HAP-1 (cell line): ENCODE measurements at regions not wholly inside any gene's neighbourhood (a gene's known extent, or its start where the extent isn't known, plus 50 kb on each side); places are given as distances from the start of the nearest gene placed in this dataset.

Experiments used
- DNase-seq, 2 experiments: peaks; one replicate each; pipeline ENCODE4 v3.0.0-alpha.2; 2016 to 2020; ENCODE audit warnings: low spot score in 2 of 2
- H3K27me3 ChIP-seq: fragments of 250-450 bp; sonication (Bioruptor Pico); 2 replicates; pipeline ENCODE4 v1.5.1; 2020; ENCODE audit warnings: low read depth, mild to moderate bottlenecking, moderate library complexity
- H3K36me3 ChIP-seq: fragments of 250-450 bp; sonication (Bioruptor Pico); replicated peaks from 2 replicates; pipeline ENCODE4 v1.5.1; 2020; ENCODE audit warnings: mild to moderate bottlenecking
- H3K4me1 ChIP-seq: fragments of 250-450 bp; sonication (Bioruptor Pico); 2 replicates; pipeline ENCODE4 v1.5.1; 2020; ENCODE audit warnings: mild to moderate bottlenecking
- H3K4me3 ChIP-seq: fragments of 250-450 bp; sonication (Bioruptor Pico); 2 replicates; pipeline ENCODE4 v1.5.1; 2020; ENCODE audit warnings: mild to moderate bottlenecking, moderate library complexity
- H3K9me3 ChIP-seq: fragments of 250-450 bp; sonication (Bioruptor Pico); 2 replicates; pipeline ENCODE4 v1.5.1; 2020; ENCODE audit warnings: mild to moderate bottlenecking, moderate library complexity
- in situ Hi-C: fragments of 300-500 bp; cut with MboI; formaldehyde crosslinking; loops from 3 replicates; pipeline ENCODE4 v1.14.3; 2020; ENCODE audit warnings: low sequenced_read_pairs, inconsistent platforms, mixed read lengths

DNA sequence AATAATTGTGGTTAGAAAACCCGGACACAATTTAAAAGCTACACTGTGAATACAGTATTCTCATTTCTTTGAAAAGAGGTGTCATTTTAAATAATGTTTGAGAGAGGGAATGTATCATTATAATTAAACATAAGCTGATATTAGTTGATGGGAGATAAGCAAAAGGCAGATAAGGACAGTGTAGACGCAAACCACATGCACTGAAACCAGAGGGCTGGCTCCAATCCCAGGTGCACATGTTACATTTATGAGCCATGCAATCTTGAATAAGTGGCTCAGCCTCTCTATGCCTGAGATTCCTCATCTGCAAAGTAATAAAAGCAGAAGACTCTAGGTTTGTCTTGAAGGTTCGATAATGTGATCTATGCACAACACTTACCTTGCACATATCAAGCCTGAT is 238.7 kb downstream of the EFNB2 start:
- no peak for DNase-seq
- Histone ChIP-seq H3K9me3 (no peaks in the 10 kb centered on the region), H3K4me3 (no peak overlapping the region), H3K4me1 (no peaks in the 10 kb centered on the region), H3K36me3 (no peaks in the 10 kb centered on the region), H3K27me3 (0 out of 2 replicates have a peak, but pooled peaks cover 2% of the 10 kb centered on the region)
- in situ Hi-C loops, result no loop called here

DNA sequence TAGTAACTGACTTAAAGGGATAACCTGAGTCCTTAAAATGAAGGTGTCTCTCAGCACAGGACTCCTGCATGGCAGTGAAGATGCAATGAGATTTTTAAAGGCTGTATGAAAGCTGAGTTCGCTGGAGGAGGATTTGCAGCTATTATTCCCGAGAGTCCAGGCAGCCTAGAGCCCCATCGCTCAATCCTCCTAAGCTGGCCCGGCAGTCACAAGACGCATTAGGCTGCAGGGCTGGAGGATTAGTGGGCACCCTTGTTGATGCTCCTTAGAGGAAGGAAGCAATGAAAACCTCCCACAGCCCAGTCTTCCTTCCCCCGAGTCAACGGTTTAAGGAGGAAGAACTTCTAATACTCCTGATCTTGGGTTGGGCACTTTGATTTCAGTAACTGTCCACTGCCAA is 239.5 kb downstream of the EFNB2 start:
- in situ Hi-C loops, result no loop called here
- DNase-seq, result no peak
- no peaks in the 10 kb centered on the region for H3K4me1 ChIP-seq
- H3K4me3 ChIP-seq, result no peak overlapping the region
- 0 out of 2 replicates have a peak, but pooled peaks cover 2% of the 10 kb centered on the region for H3K27me3 ChIP-seq
- no peaks in the 10 kb centered on the region for H3K9me3 ChIP-seq
- H3K36me3 ChIP-seq, result no peaks in the 10 kb centered on the region

DNA sequence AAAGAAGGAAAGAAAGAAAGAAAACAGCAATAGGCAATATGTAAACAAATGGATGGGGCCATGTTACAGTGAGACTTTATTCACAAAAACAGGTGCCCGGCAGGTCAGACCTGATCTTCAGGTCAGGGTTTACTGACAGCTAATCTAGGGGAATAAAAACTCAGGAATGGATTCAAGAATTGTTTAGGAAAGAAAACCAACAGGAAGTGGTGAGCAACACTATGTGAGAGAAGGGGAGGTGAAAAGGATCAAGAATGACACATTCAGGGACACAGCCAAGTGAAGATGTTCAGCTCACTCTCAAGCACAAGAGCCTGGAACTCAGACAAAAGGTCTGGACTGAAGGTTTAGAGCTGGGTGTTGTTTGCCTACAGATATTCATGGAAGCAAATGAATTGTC is 244.5 kb downstream of the EFNB2 start:
- Histone ChIP-seq H3K27me3 (no peaks in the 10 kb centered on the region), H3K9me3 (no peaks in the 10 kb centered on the region), H3K4me3 (no peak overlapping the region), H3K36me3 (no peaks in the 10 kb centered on the region), H3K4me1 (no peaks in the 10 kb centered on the region)
- in situ Hi-C loops, result no loop called here
- no peak for DNase-seq

DNA sequence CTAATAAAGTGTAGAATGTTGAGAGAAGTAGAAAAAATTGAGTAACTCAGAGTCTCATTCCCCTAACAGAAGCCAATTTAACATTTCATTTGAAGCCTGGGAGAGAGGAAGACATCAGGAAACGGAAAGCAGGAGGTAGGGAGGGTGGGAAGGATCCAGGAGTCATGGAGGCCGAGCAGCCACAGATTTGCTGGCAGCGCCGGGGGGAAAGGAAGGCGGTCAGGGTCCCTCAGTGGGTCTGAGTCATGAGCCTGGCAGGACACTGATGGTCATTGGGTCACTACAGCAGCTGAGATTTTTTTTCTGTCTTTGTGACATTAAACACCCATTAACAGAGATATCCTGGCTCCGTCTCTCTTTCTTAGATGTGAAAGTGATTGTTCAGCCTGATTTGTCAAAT is 248.1 kb downstream of the EFNB2 start:
- Histone ChIP-seq H3K36me3 (no peaks in the 10 kb centered on the region), H3K9me3 (no peaks in the 10 kb centered on the region), H3K4me1 (no peaks in the 10 kb centered on the region), H3K27me3 (no peaks in the 10 kb centered on the region), H3K4me3 (no peak overlapping the region)
- in situ Hi-C loops, result no loop called here
- DNase-seq, result no peak

DNA sequence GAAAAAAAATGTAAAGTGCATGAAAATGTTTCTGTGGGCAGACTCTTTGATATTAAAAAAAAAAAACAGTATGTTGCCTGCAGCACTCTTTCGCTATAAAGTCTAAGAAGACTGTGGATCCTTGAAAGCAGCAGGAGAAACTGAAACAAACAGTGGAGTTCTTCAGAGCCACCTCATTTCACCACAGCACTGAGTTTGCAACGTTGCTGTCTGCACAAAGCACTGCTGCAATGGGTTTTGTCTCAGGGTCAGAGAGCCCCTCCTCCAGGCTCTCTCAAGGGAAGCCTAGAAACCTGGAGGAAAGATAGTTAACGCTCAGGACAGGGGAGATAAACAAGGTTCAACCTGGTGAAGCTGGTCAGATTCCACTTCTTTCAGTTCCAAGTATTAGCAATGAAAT is 248.7 kb downstream of the EFNB2 start:
- in situ Hi-C loops, result no loop called here
- Histone ChIP-seq H3K27me3 (no peaks in the 10 kb centered on the region), H3K4me1 (no peaks in the 10 kb centered on the region), H3K36me3 (no peaks in the 10 kb centered on the region), H3K4me3 (no peak overlapping the region), H3K9me3 (no peaks in the 10 kb centered on the region)
- DNase-seq, result no peak

DNA sequence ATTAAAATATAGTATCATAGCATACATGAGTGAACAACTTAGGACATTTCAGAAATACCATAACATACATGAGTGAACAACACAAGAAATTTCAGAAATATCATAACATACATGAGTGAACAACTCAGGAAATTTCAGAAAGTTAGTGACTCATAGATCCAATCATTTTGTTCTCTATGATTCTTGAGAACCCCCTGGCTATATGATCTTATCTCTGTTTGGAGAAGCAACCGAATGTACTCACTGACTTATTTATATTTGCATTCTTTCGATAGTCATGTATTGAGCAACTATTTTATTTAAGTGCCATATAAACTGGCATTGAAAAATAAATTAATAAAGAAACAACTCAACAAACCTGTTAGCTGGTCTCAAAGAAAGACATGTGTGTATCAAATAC is 251.1 kb downstream of the EFNB2 start:
- H3K4me1 ChIP-seq, result no peaks in the 10 kb centered on the region
- no peak for DNase-seq
- in situ Hi-C loops, result no loop called here
- H3K9me3 ChIP-seq, result no peaks in the 10 kb centered on the region
- H3K4me3 ChIP-seq, result no peak overlapping the region
- no peaks in the 10 kb centered on the region for H3K36me3 ChIP-seq
- H3K27me3 ChIP-seq, result no peaks in the 10 kb centered on the region

DNA sequence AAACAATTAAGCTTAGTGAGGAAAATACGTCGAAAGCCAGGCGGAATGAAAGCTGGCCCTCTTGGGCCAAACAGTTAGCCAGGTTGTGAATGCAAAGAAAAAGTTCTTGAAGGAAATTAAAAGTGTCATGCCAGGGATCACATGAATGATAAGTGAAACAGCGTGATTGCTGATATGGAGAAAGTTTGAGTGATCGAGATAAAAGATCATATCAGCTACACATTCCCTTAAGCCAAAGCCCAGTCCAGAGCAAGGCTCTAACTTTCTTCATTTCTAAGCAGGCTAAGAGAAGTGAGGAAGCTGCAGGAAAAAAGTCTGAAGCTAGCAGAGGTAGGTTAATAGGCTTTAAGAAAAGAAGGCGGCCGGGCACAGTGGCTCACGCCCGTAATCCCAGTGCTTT is 254.0 kb downstream of the EFNB2 start:
- no peak for DNase-seq
- in situ Hi-C loops, result no loop called here
- H3K27me3 ChIP-seq, result no peaks in the 10 kb centered on the region
- no peaks in the 10 kb centered on the region for H3K9me3 ChIP-seq
- H3K4me3 ChIP-seq, result no peak overlapping the region
- no peaks in the 10 kb centered on the region for H3K4me1 ChIP-seq
- H3K36me3 ChIP-seq, result no peaks in the 10 kb centered on the region

DNA sequence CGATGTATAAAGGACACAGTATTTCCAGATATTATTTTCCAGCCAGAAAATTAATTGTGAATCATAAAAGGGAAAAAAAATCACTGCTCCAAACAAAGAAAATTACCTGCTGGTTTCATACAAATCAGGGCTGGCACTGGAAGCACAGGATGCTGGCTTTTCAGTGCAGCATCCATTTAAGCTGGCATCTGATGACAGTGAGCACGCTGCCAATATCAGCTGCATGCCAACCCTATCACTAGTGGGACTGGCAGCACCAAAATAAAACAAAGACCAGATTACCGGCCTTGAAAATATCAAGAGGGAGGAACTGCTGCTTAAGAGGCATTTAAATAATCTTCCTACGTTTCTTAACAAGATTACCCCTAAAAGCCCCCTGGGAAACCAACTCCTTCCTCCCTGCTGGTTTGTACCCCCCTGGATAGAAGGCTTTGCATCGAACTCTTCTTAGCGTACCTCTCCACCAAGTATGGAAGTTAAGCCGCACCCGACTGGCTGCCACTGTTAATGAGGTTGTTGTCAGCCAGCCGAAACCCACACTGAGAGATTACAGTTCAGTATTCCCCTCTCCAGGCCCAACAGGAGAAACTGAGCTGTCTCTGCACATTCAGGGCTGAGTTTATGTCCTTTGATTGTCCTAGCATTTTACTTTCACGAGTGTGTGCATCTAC is 257.8 kb downstream of the EFNB2 start:
- no peaks in the 10 kb centered on the region for H3K36me3 ChIP-seq
- in situ Hi-C loops, result no loop called here
- no peak for DNase-seq

DNA sequence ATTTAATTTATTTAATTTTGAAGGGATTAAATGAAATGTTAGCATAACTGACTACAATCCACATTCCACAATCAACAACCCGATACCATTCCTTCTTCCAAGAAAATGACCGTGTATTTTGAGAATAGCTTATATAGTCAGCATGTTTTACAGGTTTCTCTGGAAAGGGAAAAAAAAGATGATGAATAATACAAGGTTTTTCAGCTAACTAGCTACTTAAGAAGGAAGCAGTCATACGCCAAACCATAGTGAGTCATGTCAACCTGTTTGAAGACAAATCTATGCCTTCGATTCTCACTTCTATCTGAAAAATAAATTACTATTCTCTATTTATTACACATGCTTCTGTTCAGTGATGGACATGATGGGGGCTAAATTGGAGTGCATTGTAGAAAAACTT is 258.6 kb downstream of the EFNB2 start:
- H3K4me1 ChIP-seq, result no peaks in the 10 kb centered on the region
- no peaks in the 10 kb centered on the region for H3K36me3 ChIP-seq
- no peaks in the 10 kb centered on the region for H3K27me3 ChIP-seq
- no peaks in the 10 kb centered on the region for H3K9me3 ChIP-seq
- H3K4me3 ChIP-seq, result no peak overlapping the region
- DNase-seq, result no peak
- in situ Hi-C loops, result no loop called here

More for the DNA sequence above, 257.8 kb downstream of the EFNB2 start:
- no peak overlapping the region for H3K4me3 ChIP-seq
- H3K4me1 ChIP-seq, result no peaks in the 10 kb centered on the region
- H3K27me3 ChIP-seq, result no peaks in the 10 kb centered on the region
- no peaks in the 10 kb centered on the region for H3K9me3 ChIP-seq

DNA sequence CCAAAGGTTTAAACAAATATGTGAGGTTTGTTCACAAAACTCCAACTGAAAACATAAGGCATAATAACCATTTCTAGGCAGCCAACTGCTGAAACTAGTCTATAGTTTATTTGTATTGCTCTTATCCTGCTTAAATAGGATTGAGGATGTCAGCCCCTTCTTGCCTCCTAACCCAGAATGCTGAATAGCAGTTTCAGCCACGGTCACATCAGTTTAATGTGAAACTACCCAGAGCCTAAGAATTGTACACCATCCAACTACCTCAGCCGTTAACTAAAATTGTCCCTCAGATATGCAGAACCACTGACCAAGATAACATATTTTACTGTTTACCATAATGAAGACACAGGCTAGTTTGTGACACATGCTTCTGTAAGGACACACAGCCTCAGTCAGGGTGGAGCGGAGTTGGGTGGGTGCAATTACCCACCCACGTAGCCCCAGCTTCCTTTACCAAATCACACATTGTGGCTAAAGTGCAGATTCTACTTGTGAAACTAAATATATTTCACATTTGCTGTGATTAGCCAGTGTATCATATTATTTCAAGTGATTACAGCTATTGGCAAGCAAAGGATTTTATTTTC is 259.9 kb downstream of the EFNB2 start:
- no peaks in the 10 kb centered on the region for H3K9me3 ChIP-seq
- in situ Hi-C loops, result no loop called here
- no peaks in the 10 kb centered on the region for H3K4me1 ChIP-seq
- H3K36me3 ChIP-seq, result no peaks in the 10 kb centered on the region
- no peak for DNase-seq
- H3K4me3 ChIP-seq, result no peak overlapping the region
- H3K27me3 ChIP-seq, result no peaks in the 10 kb centered on the region

DNA sequence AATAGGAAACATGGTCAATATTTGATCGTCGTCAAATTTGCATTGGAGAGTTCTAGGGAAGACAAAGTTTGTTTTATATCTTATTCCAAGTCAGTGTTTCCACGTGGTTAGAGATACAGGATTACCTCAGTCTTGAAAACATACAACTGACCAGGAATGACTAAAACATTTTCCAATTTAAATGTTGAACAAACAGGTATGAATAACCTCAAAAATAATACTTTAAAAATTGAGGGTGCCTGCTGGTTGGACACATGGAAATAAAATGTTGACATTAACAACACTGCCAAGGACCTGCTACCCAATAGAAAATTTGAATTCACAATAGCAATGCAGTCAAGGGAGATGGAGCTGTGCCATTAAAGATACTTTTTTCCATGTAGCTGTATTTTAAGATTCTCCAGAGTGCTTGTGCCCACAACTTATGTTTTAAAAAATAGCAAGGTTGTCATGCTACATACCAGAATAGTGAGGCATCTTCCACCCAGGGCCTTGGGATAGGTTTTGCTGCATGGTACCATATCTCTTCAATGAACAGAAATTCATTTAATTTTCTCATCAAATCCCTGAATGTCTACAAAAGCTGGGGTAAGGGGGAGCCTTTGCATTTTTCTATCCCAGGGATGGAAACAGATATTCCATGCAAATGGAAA is 260.8 kb downstream of the EFNB2 start:
- in situ Hi-C loops, result no loop called here
- H3K4me1 ChIP-seq, result no peaks in the 10 kb centered on the region
- no peaks in the 10 kb centered on the region for H3K36me3 ChIP-seq
- H3K4me3 ChIP-seq, result no peak overlapping the region
- no peaks in the 10 kb centered on the region for H3K27me3 ChIP-seq
- no peaks in the 10 kb centered on the region for H3K9me3 ChIP-seq
- DNase-seq, result no peak

DNA sequence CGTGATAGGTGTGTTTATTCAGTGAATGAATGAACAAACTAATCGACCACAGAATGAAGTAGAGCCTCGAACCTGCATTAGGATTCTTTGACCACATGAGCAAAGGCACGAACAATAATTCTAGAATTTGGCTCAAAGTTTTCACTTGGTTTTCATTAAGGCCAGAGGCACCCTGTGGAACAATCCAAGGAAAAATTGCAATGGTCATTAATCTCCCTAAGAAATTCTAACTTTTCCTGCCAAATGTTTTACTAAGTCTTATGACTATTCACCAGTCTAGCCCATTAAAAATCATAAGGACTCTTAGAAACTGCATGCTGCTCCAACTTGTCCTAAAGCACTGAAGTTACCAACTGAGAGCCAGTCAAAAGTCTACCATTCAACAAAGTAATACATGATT is 271.7 kb downstream of the EFNB2 start:
- H3K4me1 ChIP-seq, result no peaks in the 10 kb centered on the region
- in situ Hi-C loops, result no loop called here
- H3K36me3 ChIP-seq, result no peaks in the 10 kb centered on the region
- H3K4me3 ChIP-seq, result no peak overlapping the region
- DNase-seq, result no peak
- H3K27me3 ChIP-seq, result no peaks in the 10 kb centered on the region
- H3K9me3 ChIP-seq, result no peaks in the 10 kb centered on the region

DNA sequence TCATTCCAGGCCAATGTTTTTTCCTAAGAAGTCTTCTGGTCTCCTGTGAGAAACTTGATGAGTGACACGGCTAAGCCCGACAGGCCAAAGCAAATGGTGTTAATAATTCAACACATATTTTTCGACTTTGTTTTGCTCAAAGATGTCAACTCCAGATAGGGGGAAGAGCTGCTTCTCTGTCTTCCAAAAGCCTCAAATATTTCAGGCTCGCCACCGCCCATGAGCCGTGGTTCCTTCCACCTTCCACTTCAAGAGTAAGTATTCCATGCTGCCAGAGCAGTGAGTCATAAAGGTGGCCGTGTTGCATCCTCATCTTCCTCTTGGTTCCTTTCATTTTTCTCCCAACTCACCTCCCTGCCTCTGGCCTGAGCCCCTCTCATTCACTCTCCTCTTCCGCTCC is 272.6 kb downstream of the EFNB2 start:
- Histone ChIP-seq H3K4me3 (no peak overlapping the region), H3K4me1 (no peaks in the 10 kb centered on the region), H3K9me3 (no peaks in the 10 kb centered on the region), H3K36me3 (no peaks in the 10 kb centered on the region), H3K27me3 (no peaks in the 10 kb centered on the region)
- no peak for DNase-seq
- in situ Hi-C loops, result no loop called here

DNA sequence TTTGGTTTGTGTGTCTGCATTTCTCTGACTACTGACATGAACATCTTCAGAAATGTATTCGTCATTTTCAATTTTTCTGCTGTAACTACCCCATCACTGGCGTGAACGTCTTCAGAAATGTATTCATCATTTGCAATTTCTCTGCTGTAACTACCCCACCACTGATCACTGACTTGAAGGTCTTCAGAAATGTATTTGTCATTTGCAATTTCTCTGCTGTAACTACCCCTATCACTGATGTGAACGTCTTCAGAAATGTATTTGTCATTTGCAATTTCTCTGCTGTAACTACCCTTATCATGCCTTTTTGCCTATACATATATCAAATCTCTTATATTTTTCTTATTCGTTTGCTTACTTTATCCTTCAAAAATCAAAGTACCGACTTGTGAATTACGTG is 274.0 kb downstream of the EFNB2 start:
- no peaks in the 10 kb centered on the region for H3K9me3 ChIP-seq
- no peaks in the 10 kb centered on the region for H3K4me1 ChIP-seq
- no peaks in the 10 kb centered on the region for H3K36me3 ChIP-seq
- no peak overlapping the region for H3K4me3 ChIP-seq
- DNase-seq, result no peak
- in situ Hi-C loops, result no loop called here
- H3K27me3 ChIP-seq, result no peaks in the 10 kb centered on the region
